GM18951 (cell line): ENCODE measurements at regions not wholly inside any gene's neighbourhood (a gene's known extent, or its start where the extent isn't known, plus 50 kb on each side); places are given as distances from the start of the nearest gene placed in this dataset.

Source experiments
- POLR2A ChIP-seq: IDR thresholded peaks from 4 replicates; pipeline ENCODE4 v1.6.1; 2011; ENCODE audit warnings: mild to moderate bottlenecking; ENCODE audit not compliant: insufficient read length, insufficient read depth; ENCODE audit errors: extremely low read depth
- in situ Hi-C: fragments of 300-500 bp; cut with MboI; formaldehyde crosslinking; loops from one replicate; pipeline ENCODE4 v1.12.0; 2022; ENCODE audit warnings: low sequenced_read_pairs, mixed read lengths, inconsistent platforms; ENCODE audit not compliant: unreplicated experiment

DNA sequence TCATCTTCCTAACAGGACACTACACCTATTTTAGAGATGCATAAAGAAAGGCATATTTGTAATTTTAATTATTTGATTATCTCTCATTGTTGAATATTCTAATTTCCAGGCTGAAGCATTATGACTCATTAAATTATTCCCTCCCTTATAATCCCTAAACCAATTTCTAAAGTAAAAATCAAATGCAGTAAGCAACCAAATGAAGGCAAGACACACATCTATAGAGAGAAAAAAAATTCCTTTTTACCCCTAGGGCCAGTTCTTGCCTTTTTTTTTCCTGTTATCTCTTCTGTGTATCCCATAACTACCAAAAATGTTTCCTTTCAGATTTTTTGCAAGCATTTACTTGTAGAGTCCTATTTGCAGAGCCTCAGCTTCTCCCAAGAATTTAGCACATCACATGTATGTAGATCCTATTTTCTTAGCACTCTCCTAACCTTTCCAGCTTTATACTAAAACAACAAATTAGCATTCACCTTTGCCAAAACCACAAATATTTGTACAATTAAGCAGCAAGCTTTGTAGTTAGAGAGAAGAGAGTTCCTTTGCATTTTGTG lies 177.9 kb downstream of the SATB1 start:
- TF ChIP-seq POLR2A, result no peak
- in situ Hi-C loops, result no loop called here

DNA sequence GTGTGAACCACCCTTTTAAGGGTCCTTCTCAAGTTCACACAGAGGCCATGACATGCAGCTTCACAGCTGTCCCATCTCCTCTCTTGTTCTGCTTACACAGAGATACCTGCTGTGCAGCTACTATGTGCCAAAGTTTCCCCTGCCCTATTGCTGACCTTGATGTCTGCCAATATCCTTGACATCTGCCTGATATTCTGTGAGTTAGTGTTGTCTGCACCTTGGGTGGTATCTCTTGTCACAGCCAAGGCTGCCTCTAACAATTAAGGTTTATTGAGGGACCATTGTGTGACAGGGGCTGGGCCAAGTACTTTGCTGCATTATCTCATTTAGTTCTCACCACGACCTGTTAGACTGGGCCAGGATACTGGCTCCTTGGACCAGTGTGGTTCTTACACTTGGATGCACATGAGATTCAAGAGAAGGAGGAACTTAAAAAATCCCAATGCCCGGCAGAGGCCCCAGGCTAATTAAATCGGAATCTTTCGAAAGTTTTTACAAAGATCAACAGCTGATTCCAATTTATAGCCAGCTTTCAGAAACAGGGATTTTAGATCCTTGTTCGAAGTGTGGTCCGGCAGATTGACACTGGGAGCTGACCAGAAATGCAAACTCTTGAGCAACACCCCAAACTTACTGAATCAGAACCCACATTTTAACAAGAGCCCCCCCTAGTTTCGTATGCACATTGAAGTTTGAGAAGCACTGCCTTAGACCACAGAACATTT lies 178.6 kb downstream of the SATB1 start:
- in situ Hi-C loops, result no loop called here
- no peak for TF ChIP-seq POLR2A

DNA sequence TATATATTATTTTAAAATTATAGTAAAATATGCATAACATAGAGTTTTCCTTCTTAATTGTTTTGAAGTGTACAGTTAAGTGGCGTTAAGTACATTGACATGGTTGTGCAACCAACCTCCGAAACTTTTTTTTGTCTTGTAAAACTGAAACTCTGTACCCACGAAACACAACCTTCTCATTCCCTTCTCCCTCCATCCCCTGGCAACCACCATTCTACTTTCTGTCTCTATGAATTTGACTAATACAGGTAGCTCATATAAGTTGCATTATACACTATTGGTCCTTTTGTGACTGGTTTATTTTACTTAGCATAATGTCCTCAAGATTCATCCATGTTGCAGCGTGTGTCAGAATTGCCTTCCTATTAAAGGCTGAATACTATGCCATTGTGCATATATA lies 179.4 kb downstream of the SATB1 start:
- in situ Hi-C loops, result no loop called here
- no peak for TF ChIP-seq POLR2A

DNA sequence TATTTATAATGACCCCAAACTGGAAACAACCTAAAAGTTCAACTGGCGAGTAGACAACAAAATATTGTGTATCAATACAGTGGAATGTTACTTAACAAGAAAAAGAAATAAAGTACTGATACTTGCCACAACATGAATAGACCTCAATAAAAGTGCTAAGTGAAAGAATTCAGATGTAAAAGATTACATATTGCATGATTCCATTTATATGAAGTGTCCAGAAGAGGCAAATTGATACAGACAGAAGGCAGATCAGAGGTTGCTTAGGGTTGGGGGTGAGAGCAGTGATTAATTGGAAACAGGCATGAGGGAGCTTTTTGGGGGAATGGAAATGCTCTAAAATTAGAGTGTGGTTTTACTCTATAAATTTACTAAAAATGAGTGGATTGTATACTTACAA lies 183.3 kb downstream of the SATB1 start:
- no peak for TF ChIP-seq POLR2A
- in situ Hi-C loops, result no loop called here

DNA sequence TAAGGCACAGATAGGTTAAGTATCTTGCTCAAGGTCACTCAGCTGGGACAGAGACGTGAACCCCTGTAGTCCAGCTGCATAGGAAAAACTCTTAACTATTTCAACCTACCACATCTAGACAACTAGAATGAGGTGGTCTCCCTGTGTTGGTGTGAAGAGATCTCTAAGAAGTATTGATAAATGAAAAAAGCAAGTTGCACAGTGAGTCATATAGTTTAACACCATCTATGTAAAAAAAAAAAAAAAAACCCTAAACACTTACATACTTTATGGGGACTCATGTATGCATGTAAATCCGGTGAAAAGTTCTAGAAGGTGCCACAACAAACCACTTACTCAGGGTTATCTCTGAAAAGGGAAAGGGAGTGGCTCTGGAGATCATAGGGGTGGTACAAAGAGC lies 185.5 kb downstream of the SATB1 start:
- in situ Hi-C loops, result no loop called here
- TF ChIP-seq POLR2A, result no peak

DNA sequence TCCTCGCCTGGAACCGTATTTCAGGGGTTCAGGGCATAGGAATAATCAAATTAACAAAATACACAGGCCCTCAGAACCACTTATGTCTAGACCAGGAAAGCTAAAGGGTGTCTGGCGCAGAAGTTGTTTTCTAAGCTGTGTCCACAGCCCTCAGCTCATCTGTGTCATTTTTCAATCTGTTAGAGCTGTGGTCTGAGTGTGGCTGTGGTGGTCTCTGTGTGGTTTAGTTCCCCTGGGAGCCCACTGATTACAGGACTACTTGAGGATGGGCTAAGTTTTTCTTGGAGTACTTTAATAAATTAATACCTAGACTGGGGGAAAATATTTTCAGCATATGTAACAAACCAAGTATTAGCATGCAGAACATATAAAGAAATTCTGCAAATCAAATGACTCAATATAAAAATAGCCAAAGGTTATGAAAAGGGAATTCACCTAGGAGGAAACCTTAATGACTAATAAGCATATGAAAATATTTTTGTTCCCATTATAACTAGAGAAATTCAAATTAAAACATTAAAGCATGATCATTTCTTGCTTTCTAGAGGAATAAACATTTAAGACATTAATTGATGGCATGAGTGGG lies 186.3 kb downstream of the SATB1 start:
- TF ChIP-seq POLR2A, result no peak
- in situ Hi-C loops, result no loop called here

DNA sequence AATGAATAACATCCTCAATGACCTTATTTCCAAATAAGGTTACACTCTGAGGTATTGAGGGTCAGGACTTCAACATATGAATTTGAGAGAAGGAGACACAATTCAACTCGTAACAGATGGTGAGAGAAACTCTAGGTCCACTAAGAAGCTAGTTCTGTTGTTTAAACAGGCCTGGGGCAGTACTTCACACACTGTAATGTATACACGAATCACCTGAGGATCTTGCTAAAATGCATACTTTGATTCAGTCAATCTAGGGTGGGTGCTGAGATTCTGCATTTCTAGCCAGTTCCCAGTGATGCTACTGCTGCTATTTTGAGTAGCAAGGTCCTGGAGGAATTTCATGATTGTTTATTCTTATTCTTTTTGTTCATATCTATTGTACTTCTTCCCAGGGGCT lies 186.8 kb downstream of the SATB1 start:
- in situ Hi-C loops, result no loop called here
- no peak for TF ChIP-seq POLR2A

DNA sequence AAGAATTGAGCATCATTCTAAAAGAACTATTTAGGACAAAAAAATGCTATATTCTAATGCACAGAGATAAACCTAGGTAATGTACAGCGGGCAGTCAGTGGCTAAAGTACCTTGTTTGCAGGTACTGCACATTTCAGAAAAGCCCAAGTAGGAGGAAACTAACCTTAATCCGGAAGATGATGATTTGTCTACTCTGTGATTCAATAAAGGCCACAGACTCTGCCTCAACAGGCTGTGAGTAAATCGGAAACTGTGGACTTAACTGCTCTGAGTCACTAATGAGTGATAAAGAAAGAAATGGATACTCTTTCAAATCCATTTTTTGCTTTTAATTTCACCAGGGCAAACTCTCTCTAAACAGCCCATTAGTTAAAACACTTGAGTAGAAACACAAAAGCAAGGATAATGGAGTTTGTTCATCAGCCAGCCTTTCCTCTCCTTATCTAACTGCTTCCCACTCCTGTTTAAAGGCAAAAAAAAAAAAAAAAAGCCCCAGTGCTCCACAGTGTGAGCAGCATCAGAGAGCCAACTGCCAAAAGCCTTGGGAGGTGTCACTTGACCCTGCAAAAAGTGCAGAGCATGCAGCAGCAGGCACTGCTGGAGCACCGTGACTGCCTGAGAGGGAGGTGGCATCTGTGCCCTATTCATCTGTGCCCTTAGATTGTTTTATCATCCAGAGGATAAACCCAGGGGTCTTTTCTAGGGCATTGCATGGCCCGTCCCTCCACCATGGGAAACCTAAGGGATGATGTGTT lies 187.7 kb downstream of the SATB1 start:
- in situ Hi-C loops, result no loop called here
- TF ChIP-seq POLR2A, result no peak

DNA sequence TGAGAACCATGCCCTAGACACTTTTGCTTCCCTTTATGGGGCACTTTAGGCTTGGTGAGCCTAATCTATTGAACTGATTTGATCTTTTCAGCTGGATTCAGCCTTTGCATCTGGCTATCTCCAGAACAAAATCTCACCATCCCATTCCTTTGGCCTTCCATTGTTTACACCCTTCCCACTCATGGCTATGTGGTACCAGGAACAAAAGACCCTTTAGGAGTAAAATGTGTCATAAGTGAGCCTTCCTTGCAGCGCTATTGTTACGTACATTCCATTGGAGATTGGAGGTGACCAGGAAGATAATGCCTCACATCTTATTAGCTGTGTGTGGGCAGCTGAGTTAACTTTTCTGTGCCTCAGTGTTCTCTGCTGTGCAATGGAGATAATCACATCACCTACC lies 188.4 kb downstream of the SATB1 start:
- TF ChIP-seq POLR2A, result no peak
- in situ Hi-C loops, result no loop called here

DNA sequence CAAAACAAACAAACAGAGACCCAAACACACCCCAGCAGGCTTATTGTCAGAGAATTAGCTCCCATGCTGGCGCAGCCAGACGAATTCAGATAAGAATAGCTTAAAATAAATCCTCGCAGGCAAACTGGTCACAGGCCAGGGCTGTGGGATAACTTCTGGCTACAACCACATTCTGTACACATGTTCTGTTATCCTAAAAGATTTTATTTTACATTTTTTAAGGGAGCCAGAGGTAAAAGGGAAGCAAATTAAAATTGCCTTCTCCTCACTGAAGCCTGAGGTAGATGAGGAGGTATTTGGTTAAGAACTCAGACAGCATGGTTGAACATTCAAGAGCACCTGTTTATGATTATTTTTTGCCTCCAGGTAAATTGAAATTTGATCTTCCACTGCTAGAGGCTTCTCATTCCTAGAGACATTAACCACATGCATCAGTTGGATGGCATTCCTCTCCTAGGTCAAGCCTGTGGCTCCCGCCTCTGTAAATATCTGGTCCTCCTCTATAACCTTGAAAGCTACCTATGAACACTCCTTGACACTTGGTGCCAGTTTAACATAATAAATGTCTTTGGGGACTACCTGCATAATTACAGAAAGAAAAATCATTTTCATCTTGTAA lies 190.3 kb downstream of the SATB1 start:
- no peak for TF ChIP-seq POLR2A
- in situ Hi-C loops, result no loop called here

DNA sequence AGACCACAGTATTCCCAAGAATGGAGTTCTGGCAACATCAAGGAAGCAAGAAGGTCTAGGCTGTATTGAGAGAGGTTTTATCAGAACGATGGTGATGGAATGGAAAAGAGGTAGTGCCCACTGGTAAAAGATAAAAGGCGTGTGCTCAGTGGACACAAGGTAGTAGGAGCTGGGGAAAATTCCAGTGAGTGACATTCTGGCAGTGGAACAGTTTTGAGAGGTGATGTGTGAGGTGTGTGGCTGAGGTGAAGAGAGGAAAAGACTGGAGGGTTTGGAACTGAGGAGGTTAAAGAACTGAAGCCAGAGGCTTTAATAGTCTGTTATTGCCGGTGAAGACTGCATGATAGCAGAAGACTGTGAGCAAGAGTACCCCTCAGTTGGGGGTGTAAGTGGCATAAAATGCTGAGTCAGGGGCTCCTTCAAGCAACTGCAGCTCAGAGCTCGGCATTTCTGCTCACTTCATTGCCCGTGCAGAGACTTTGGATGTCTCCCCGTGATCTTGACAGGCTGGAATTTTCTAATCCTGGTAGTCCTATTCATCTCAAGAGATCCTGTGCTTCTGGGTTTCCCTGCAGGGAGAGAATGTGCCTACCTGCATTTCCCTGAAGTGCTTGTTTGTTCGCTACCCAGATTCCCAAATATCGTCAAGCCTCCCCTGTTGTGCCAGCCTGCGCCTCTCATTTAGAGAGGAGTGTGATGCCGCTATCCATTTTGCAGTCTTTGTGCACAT lies 191.0 kb downstream of the SATB1 start:
- in situ Hi-C loops, result no loop called here
- no peak for TF ChIP-seq POLR2A

DNA sequence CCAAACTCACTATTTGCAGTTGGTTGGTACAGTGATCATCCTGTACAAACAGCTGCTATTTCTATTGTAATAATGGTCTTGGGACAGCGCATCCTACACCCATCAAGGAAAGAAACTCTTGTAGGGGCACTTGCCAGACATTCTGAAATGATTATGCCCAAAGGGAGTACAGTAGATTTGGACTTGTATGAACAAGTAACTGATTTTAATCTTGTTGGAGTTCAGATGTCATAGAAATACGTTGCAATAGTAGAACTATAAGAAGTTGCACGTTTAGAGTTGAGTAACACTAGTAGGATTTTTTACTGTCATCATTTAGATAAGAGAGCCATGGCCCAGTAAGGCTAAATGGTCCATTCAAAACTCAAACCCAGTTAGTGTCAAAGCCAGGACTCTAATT lies 192.8 kb downstream of the SATB1 start:
- in situ Hi-C loops, result no loop called here
- TF ChIP-seq POLR2A, result no peak

DNA sequence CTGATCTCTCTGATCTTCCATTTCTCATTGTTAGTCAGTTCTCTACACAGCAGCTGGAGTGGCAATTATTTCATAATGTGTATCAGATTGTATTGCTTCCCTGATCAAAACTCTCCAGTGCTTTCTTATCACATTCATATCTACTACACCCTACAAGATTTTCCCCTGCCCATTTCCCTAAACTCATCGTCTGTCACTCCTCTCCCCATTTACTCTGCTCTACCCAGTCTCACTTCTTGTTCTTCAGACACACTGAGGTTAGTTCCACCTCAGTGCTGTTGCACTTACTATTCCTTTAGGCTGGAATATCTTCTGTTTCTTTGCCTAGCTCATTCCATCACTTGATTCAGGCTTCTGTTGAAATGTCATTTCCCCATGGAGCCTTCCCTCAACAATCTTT lies 197.1 kb downstream of the SATB1 start:
- in situ Hi-C loops, result no loop called here
- no peak for TF ChIP-seq POLR2A
